ENCODE measurements at regions not wholly inside any gene's neighbourhood (a gene's known extent, or its start where the extent isn't known, plus 50 kb on each side); places are given as distances from the start of the nearest gene placed in this dataset.

DNA sequence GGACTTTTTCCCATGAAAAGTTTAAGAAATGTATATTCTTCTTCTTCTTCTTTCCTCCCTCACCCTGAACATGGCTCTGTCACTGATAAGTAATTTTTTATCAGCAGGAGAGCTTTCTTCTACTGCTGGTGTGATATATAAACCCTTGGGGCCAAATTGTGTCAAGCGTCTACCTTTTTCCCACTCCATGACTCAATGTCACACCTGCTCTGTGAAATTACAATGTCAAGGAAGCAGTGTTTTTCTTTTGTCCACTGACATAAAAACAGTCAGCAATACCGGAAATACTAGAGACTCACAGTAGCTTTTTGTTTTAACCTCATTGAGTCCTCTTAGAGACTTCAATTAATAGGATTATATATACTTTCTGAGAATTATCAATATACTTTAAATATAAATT is 416.2 kb upstream of the ADGRL4 start:
- TF ChIP-seq POLR2A (IDR thresholded peaks at IDR 0.05), result no peak
- TF ChIP-seq, protein P1, sequence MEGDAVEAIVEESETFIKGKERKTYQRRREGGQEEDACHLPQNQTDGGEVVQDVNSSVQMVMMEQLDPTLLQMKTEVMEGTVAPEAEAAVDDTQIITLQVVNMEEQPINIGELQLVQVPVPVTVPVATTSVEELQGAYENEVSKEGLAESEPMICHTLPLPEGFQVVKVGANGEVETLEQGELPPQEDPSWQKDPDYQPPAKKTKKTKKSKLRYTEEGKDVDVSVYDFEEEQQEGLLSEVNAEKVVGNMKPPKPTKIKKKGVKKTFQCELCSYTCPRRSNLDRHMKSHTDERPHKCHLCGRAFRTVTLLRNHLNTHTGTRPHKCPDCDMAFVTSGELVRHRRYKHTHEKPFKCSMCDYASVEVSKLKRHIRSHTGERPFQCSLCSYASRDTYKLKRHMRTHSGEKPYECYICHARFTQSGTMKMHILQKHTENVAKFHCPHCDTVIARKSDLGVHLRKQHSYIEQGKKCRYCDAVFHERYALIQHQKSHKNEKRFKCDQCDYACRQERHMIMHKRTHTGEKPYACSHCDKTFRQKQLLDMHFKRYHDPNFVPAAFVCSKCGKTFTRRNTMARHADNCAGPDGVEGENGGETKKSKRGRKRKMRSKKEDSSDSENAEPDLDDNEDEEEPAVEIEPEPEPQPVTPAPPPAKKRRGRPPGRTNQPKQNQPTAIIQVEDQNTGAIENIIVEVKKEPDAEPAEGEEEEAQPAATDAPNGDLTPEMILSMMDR (IDR thresholded peaks at IDR 0.05), result no peak

Measured in right lobe of liver (tissue), 4 donors.